Astrocyte of the spinal cord (primary cell): ENCODE measurements at regions not wholly inside any gene's neighbourhood (a gene's known extent, or its start where the extent isn't known, plus 50 kb on each side); places are given as distances from the start of the nearest gene placed in this dataset.
A peak's percentile ranks its signal among the peaks of the same experiment; 100 is the strongest.

Experiments used
- DNase-seq: peaks from one replicate; pipeline ENCODE4 v3.0.0; 2011; ENCODE audit warnings: low read depth, low spot score
- H3K4me3 ChIP-seq: 2 replicates; pipeline ENCODE4 v1.5.1; 2011; ENCODE audit warnings: low read depth, mild to moderate bottlenecking, low read length, moderate library complexity
- CTCF ChIP-seq: IDR thresholded peaks from 2 replicates; pipeline ENCODE4 v1.5.1; 2012; ENCODE audit warnings: low read depth, mild to moderate bottlenecking, low read length, inconsistent platforms
- in situ Hi-C: cut with HindIII; loops from 2 replicates; pipeline ENCODE4 v1.10.0; 2017; ENCODE audit warnings: low sequenced_read_pairs

DNA sequence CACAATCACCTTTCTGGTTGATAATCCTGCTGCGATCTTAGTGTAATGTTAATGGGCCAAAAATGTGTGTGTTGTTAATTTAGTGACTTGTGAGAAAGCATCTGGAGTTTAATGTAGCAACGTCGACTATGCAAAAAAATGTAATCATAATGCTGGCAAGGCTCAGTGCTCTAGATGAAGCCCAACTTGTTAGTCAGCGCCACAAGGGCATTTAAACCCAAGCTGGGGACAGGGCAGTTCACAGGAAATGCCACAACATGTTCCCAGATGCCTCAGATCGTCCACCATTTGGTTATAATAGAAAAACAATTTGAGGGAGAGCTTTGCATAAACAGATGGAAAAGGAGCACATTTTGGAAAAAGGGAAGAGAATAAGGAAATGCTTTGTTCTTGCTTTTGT, 585.4 kb upstream of the PLXNA2 start:
- DNase-seq: no peak
- in situ Hi-C loops: no loop called here

DNA sequence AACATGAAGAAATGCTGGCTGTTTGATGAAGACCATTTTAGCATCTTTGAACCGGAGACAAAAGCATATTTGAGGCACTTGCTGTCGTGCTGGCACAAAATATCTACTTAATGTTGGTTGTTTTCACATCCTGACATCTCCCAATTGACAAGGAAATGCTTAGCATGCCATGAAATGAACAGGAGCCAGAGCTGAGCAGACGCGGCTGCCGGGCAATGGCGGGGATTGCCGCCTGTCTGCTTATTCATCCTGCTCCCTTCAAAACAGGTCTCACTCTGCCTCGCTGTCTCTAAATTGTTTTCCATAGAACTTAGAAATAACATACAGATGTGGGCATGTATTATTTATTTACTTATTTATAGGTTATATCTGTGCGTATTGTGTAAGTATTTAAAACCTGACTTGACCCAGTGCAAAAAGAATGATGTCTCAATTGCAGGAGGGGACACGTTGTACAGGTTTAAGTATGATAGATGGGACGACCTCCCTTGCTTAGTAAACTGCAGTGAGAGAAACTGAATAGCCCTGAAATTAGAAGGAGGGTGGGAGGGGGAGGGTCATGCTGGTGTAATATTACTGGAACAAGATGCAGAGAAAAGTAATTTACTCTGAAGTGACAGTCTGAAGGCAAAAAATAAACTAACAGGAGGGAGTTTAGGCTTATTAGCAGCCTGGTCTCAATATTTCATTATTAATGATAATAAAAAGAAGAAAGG, 590.4 kb upstream of the PLXNA2 start:
- peak; percentile 19 for DNase-seq

More for the DNA sequence above, 585.4 kb upstream of the PLXNA2 start:
- TF ChIP-seq CTCF: no peak
- H3K4me3 ChIP-seq: no peak overlapping the region

DNA sequence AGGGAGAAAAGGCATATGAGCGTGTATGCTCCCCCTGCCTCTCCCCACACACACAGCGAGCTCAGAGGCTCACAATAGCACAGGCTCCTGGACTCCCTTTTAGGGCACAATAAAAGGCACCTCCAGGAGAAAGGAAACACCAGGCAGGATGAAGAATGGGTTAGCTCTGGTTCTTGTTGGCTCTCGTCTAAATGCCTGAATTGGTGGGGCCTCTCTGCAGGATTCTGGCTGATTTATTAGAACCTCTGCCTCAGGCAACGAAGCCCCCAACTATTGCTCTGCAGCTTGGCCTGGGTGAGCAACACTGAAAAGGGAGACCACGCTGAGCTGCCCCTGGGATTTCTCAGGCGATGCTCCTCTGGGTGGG, 590.9 kb upstream of the PLXNA2 start:
- no peak overlapping the region for H3K4me3 ChIP-seq
- in situ Hi-C loops: no loop called here
- DNase-seq: no peak
- TF ChIP-seq CTCF: no peak

More for the DNA sequence above, 590.4 kb upstream of the PLXNA2 start:
- TF ChIP-seq CTCF: no peak
- H3K4me3 ChIP-seq: no peak overlapping the region
- in situ Hi-C loops: no loop called here

DNA sequence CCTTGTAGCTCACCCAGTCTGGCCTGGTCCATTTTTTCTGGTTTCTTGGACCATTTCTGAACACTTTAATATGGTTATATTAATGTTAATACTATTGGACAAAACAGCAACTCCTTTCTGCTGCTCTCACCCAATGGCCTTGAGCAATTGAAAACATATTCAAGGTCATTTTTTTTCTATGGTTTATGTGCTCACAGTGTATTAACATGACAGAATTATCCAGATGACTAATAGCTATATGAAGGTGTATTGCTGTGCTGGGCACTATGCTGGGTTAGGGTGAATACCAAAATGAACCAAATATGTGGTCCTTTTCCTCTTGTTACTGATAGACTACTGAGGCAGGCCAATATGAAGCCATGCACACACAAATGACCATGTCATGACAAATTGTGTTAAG, 591.6 kb upstream of the PLXNA2 start:
- in situ Hi-C loops: no loop called here
- no peak for DNase-seq
- no peak overlapping the region for H3K4me3 ChIP-seq
- TF ChIP-seq CTCF: no peak

- H3K4me3 ChIP-seq: no peak overlapping the region
- no peak for DNase-seq
- in situ Hi-C loops: no loop called here
- TF ChIP-seq CTCF: no peak
Measured at GRCh38 chr1:208837242-208837641, 593.1 kb upstream of the PLXNA2 start.

- no peak for DNase-seq
- H3K4me3 ChIP-seq: no peak overlapping the region
- in situ Hi-C loops: no loop called here
- no peak for TF ChIP-seq CTCF
Measured at GRCh38 chr1:208841436-208841835, 597.3 kb upstream of the PLXNA2 start.
